HCT116 (cell line): ENCODE measurements at regions not wholly inside any gene's neighbourhood (a gene's known extent, or its start where the extent isn't known, plus 50 kb on each side); places are given as distances from the start of the nearest gene placed in this dataset.

Experiments used
- ATAC-seq: fragments of 200-7000 bp; cut with Tn5 transposase; 2 replicates; pipeline ENCODE4 v1.9.1; 2020; ENCODE audit warnings: mild to moderate bottlenecking, moderate library complexity
- BruUV-seq: library from RNA; stranded (reverse); fragments of 400-500 nt; replicated peaks from 2 replicates; lab custom pipeline; 2021; lab: Mats Ljungman, UMichigan
- CTCF ChIA-PET: fragments of 300-600 bp; sonication (Branson Sonifier 250); formaldehyde crosslinking; loops from one replicate; lab custom pipeline; 2021; ENCODE audit warnings: antibody characterized with exemption; lab: Charles Lee
- POLR2A ChIA-PET: fragments of 300-600, 350-600 bp; sonication (Branson Sonifier 250); formaldehyde crosslinking; loops from one replicate; lab custom pipeline; 2021; ENCODE audit warnings: antibody characterized with exemption; lab: Charles Lee
- RAD21 ChIA-PET, 2 experiments: fragments of 300-600 bp; sonication (Branson Sonifier 250); formaldehyde crosslinking; loops; one replicate each; lab custom pipeline; 2023; ENCODE audit warnings: low total read pairs in 2 of 2; ENCODE audit not compliant: uncharacterized antibody in 2 of 2, unreplicated experiment in 2 of 2, low non-redundant PET in 1 of 2; lab: Charles Lee
- DNase-seq: peaks from one replicate; pipeline ENCODE4 v3.0.0-alpha.2; 2010; ENCODE audit warnings: low read depth, low spot score
- H2AFZ ChIP-seq: fragments of 200-600 bp; shearing (Covaris generic), sonication (generic); 2 replicates; pipeline ENCODE4 v1.6.1; 2017; ENCODE audit warnings: low read depth, mixed run types, mixed read lengths, antibody characterized with exemption, low read length; ENCODE audit not compliant: poor library complexity, severe bottlenecking
- H3K27ac ChIP-seq: 2 replicates; pipeline ENCODE4 v1.5.1; 2012; ENCODE audit warnings: low read depth, low read length
- H3K27me3 ChIP-seq: fragments of 200-600 bp; sonication (generic); 2 replicates; pipeline ENCODE4 v1.6.1; 2016; ENCODE audit warnings: mixed run types, low read length, mixed read lengths; ENCODE audit not compliant: insufficient read depth
- H3K36me3 ChIP-seq, 2 experiments: fragments of 200-500 bp in 1 of 2; fragments of 200-600 bp in 1 of 2; sonication (Bioruptor generic) in 1 of 2; sonication (generic) in 1 of 2; 2 replicates each; pipeline versions ENCODE4 v1.5.1 to v1.6.1; 2014 to 2016; ENCODE audit warnings: low read length in 2 of 2, inconsistent platforms in 1 of 2, mixed read lengths in 1 of 2, mixed run types in 1 of 2; ENCODE audit not compliant: insufficient read depth in 2 of 2, control insufficient read depth in 1 of 2
- H3K4me1 ChIP-seq, 2 experiments: fragments of 200-600 bp in 1 of 2; sonication (generic) in 1 of 2; 2 replicates each; pipeline versions ENCODE4 v1.5.1 to v1.6.1; 2012 to 2017; ENCODE audit warnings: low read length in 2 of 2, inconsistent platforms in 1 of 2, mild to moderate bottlenecking in 1 of 2, mixed read lengths in 1 of 2, mixed run types in 1 of 2, moderate library complexity in 1 of 2; ENCODE audit not compliant: insufficient read depth in 2 of 2, control insufficient read depth in 1 of 2
- H3K4me2 ChIP-seq: fragments of 200-600 bp; sonication (generic); 2 replicates; pipeline ENCODE4 v1.6.1; 2017; ENCODE audit warnings: mixed run types, low read length, mixed read lengths
- H3K4me3 ChIP-seq, 2 experiments: fragments of 200-600 bp in 1 of 2; sonication (generic) in 1 of 2; replicated peaks in 1 of 2; 2 replicates each; pipeline ENCODE4 v1.5.1; 2011 to 2016; ENCODE audit warnings: low read length in 2 of 2, control low read depth in 1 of 2, low read depth in 1 of 2, mild to moderate bottlenecking in 1 of 2, mixed read lengths in 1 of 2, mixed run types in 1 of 2
- H3K79me2 ChIP-seq: fragments of 200-600 bp; sonication (generic); 2 replicates; pipeline ENCODE4 v1.6.1; 2017; ENCODE audit warnings: mild to moderate bottlenecking, mixed run types, low read length, moderate library complexity, mixed read lengths; ENCODE audit not compliant: insufficient read depth
- H3K9ac ChIP-seq: fragments of 200-600 bp; sonication (generic); 2 replicates; pipeline ENCODE4 v1.6.1; 2016; ENCODE audit warnings: low read length, mixed read lengths
- H3K9me2 ChIP-seq: fragments of 200-600 bp; sonication (generic), shearing (Covaris generic); 2 replicates; pipeline ENCODE4 v1.6.1; 2017; ENCODE audit warnings: mixed run types, mild to moderate bottlenecking, moderate library complexity; ENCODE audit not compliant: insufficient read depth
- H3K9me3 ChIP-seq, 2 experiments: fragments of 200-500 bp in 1 of 2; fragments of 200-600 bp in 1 of 2; sonication (Bioruptor generic) in 1 of 2; sonication (generic) in 1 of 2; 2 replicates each; pipeline ENCODE4 v1.6.1; 2014 to 2017; ENCODE audit warnings: low read length in 2 of 2, mixed read lengths in 2 of 2, inconsistent platforms in 1 of 2, low read depth in 1 of 2, mild to moderate bottlenecking in 1 of 2, mixed run types in 1 of 2, moderate library complexity in 1 of 2; ENCODE audit not compliant: control insufficient read depth in 1 of 2, insufficient read depth in 1 of 2
- H4K20me1 ChIP-seq: fragments of 200-600 bp; sonication (generic), shearing (Covaris generic); 2 replicates; pipeline ENCODE4 v1.6.1; 2017; ENCODE audit warnings: mixed run types, mild to moderate bottlenecking, moderate library complexity; ENCODE audit not compliant: insufficient read depth
- ATF3 ChIP-seq: IDR thresholded peaks from 2 replicates; pipeline ENCODE4 v1.6.1; 2012
- CBX3 ChIP-seq: IDR thresholded peaks from 2 replicates; pipeline ENCODE4 v1.6.1; 2012; ENCODE audit warnings: low read depth
- CEBPB ChIP-seq: IDR thresholded peaks from 2 replicates; pipeline ENCODE4 v1.6.1; 2012; ENCODE audit warnings: low read depth
- CTCF ChIP-seq, 3 experiments: fragments of 200-600 bp in 1 of 3; sonication (generic) in 1 of 3; IDR thresholded peaks in 2 of 3; conservative IDR thresholded peaks in 1 of 3; 2 replicates each; pipeline ENCODE4 v1.5.1; 2012 to 2017; ENCODE audit warnings: low read depth in 2 of 3, low read length in 2 of 3, antibody characterized with exemption in 1 of 3, borderline replicate concordance in 1 of 3, control low read depth in 1 of 3, mild to moderate bottlenecking in 1 of 3, mixed read lengths in 1 of 3, mixed run types in 1 of 3, moderate library complexity in 1 of 3; ENCODE audit not compliant: insufficient read depth in 1 of 3
- ELF1 ChIP-seq: IDR thresholded peaks from 2 replicates; pipeline ENCODE4 v1.6.1; 2012; ENCODE audit warnings: low read depth, borderline replicate concordance
- EZH2 ChIP-seq: fragments of 200-600 bp; sonication (generic); IDR thresholded peaks from 2 replicates; pipeline ENCODE4 v1.6.1; 2017; ENCODE audit warnings: antibody characterized with exemption, mixed run types
- POLR2A ChIP-seq: IDR thresholded peaks from 2 replicates; pipeline ENCODE4 v1.7.0; 2011; ENCODE audit warnings: borderline replicate concordance; ENCODE audit not compliant: insufficient read depth, insufficient read length; ENCODE audit errors: extremely low read depth
- POLR2AphosphoS5 ChIP-seq: IDR thresholded peaks from 2 replicates; pipeline ENCODE4 v1.6.1; 2011; ENCODE audit warnings: mild to moderate bottlenecking, low read depth, low read length, moderate library complexity
- SP1 ChIP-seq: IDR thresholded peaks from 2 replicates; pipeline ENCODE4 v1.6.1; 2012; ENCODE audit warnings: low read depth
- SRF ChIP-seq: IDR thresholded peaks from 2 replicates; pipeline ENCODE4 v1.6.1; 2012; ENCODE audit warnings: low read depth
- YY1 ChIP-seq: IDR thresholded peaks from 2 replicates; pipeline ENCODE4 v1.6.1; 2011; ENCODE audit warnings: low read length, low read depth, moderate library complexity, mild to moderate bottlenecking; ENCODE audit not compliant: insufficient replicate concordance; ENCODE audit errors: extremely low read depth
- ZNF274 ChIP-seq: fragments of 200-500 bp; sonication (Bioruptor generic); IDR thresholded peaks from 2 replicates; pipeline ENCODE4 v1.6.1; 2014; ENCODE audit warnings: mild to moderate bottlenecking, low read depth, low read length, inconsistent platforms
- intact Hi-C: fragments of 100-400 bp; cut with micrococcal nuclease; formaldehyde crosslinking; loops from 2 replicates; pipeline ENCODE4 v1.10.0; 2022

- POLR2A ChIA-PET = no interaction called here
- Histone ChIP-seq H3K4me3 (no peak overlapping the region), H3K9me3 (no peaks in the 10 kb centered on the region), H3K27ac (no peak overlapping the region), H3K9ac (no peak overlapping the region), H4K20me1 (no peaks in the 10 kb centered on the region), H3K9me2 (no peaks in the 10 kb centered on the region), H3K36me3 (no peaks in the 10 kb centered on the region), H3K4me1 (peaks cover 0 to 11% of the 10 kb centered on the region in 2 experiments; a peak in 2 of 4 replicates), H3K27me3 (no peaks in the 10 kb centered on the region), H3K4me2 (no peak overlapping the region), H3K79me2 (no peaks in the 10 kb centered on the region), H2AFZ (no peak overlapping the region)
- intact Hi-C loops = no loop called here
- CTCF ChIA-PET = no interaction called here
- no peak for TF ChIP-seq ELF1
- TF ChIP-seq CBX3 = no peak
- TF ChIP-seq ATF3 = no peak
- TF ChIP-seq CEBPB = no peak
- TF ChIP-seq CTCF (IDR thresholded peaks at IDR 0.05 in 2 of 3, conservative IDR thresholded peaks at IDR 0.05 in 1 of 3; ENCODE audit: borderline replicate concordance in 1 of 3, insufficient read depth in 1 of 3, low read depth in 2 of 3, low read length in 2 of 3) = no peak
- TF ChIP-seq SRF = no peak
- no peak for TF ChIP-seq ZNF274
- TF ChIP-seq POLR2AphosphoS5 = no peak
- TF ChIP-seq POLR2A = no peak
- no peak for TF ChIP-seq YY1
- TF ChIP-seq EZH2 = no peak
- no peak for TF ChIP-seq SP1
- DNase-seq (no peak), ATAC-seq (no peak)
- RAD21 ChIA-PET = no interaction called here
- no TSS peak for BruUV-seq
These were observed 247.7 kb downstream of the IPMK start for GRCh38 chr10:58019863-58020537.
